ENCODE measurements at regions not wholly inside any gene's neighbourhood (a gene's known extent, or its start where the extent isn't known, plus 50 kb on each side); places are given as distances from the start of the nearest gene placed in this dataset.
"Not testable (repeated sequence)": the region's sequence is repeated elsewhere in the genome, so short reads cannot be mapped to it uniquely, and the experiment has no call there.

GRCh38 chr4:12612876-12613275 is 871.3 kb downstream of the RAB28 start:
- no peak overlapping the region for H3K4me3 ChIP-seq (ENCODE audit: low read depth, low read length)
- TF ChIP-seq, protein P1, sequence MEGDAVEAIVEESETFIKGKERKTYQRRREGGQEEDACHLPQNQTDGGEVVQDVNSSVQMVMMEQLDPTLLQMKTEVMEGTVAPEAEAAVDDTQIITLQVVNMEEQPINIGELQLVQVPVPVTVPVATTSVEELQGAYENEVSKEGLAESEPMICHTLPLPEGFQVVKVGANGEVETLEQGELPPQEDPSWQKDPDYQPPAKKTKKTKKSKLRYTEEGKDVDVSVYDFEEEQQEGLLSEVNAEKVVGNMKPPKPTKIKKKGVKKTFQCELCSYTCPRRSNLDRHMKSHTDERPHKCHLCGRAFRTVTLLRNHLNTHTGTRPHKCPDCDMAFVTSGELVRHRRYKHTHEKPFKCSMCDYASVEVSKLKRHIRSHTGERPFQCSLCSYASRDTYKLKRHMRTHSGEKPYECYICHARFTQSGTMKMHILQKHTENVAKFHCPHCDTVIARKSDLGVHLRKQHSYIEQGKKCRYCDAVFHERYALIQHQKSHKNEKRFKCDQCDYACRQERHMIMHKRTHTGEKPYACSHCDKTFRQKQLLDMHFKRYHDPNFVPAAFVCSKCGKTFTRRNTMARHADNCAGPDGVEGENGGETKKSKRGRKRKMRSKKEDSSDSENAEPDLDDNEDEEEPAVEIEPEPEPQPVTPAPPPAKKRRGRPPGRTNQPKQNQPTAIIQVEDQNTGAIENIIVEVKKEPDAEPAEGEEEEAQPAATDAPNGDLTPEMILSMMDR (IDR thresholded peaks at IDR 0.05; ENCODE audit: insufficient read depth, low read length): no peak
- DNase-seq (ENCODE audit: low read depth): no peak

DNA sequence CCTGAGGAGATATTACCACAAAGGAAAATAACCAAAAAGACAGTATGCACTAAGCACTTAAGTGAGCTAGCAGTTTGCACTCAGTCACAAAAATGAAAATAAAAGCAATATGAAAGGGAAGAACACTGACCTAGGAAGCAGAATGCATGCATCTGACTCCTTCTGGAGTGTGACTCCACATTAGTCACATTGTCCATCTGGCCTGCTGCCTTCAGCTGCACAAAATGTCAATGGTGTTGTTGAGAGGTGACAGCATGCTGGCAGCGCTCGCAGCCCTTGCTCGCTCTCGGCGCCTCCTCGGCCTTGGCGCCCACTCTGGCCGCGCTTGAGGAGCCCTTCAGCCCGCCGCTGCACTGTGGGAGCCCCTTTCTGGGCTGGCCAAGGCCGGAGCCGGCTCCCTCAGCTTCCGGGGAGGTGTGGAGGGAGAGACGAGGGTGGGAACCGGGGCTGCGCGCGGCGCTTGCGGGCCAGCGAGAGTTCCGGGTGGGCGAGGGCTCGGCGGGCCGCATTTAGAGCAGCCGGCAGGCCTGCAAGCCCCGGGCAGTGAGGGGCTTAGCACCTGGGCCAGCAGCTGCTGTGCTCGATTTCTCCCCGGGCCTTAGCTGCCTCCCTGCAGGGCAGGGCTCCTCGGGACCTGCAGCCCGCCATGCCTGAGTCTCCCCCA is 874.8 kb downstream of the RAB28 start:
- DNase-seq (ENCODE audit: low read depth); H3K4me3 ChIP-seq (ENCODE audit: low read depth, low read length): not testable (repeated sequence)

DNA sequence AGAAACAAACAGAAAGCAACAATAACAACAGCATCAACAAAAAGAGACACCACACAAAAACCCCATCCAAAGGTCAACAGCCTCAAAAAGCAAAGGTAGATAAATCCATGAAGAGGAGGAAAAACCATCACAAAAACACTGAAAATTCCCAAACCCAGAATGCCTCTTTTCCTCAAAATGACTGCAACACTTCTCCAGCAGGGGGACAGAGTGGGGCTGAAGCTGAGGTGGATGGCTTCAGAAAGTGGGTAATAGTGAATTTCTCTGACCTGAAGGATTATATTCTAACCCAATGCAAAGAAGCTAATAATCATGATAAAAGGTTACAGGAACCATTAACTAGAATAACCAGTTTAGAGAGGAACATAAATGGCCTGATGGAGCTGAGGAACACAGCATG is 888.2 kb downstream of the RAB28 start:
- H3K4me3 ChIP-seq (ENCODE audit: low read depth, low read length): no peak overlapping the region
- TF ChIP-seq, protein P1 (IDR thresholded peaks at IDR 0.05; ENCODE audit: insufficient read depth, low read length): peak; percentile 42
- no peak for DNase-seq (ENCODE audit: low read depth)

GRCh38 chr4:12595489-12595888 is 888.7 kb downstream of the RAB28 start:
- no peak overlapping the region for H3K4me3 ChIP-seq (ENCODE audit: low read depth, low read length)
- no peak for DNase-seq (ENCODE audit: low read depth)
- TF ChIP-seq, protein P1 (IDR thresholded peaks at IDR 0.05; ENCODE audit: insufficient read depth, low read length): no peak

- DNase-seq (ENCODE audit: low read depth): peak; percentile 79
- TF ChIP-seq, protein P1 (IDR thresholded peaks at IDR 0.05; ENCODE audit: insufficient read depth, low read length): no peak
Measured at GRCh38 chr4:12588582-12588981, 895.6 kb downstream of the RAB28 start.

DNA sequence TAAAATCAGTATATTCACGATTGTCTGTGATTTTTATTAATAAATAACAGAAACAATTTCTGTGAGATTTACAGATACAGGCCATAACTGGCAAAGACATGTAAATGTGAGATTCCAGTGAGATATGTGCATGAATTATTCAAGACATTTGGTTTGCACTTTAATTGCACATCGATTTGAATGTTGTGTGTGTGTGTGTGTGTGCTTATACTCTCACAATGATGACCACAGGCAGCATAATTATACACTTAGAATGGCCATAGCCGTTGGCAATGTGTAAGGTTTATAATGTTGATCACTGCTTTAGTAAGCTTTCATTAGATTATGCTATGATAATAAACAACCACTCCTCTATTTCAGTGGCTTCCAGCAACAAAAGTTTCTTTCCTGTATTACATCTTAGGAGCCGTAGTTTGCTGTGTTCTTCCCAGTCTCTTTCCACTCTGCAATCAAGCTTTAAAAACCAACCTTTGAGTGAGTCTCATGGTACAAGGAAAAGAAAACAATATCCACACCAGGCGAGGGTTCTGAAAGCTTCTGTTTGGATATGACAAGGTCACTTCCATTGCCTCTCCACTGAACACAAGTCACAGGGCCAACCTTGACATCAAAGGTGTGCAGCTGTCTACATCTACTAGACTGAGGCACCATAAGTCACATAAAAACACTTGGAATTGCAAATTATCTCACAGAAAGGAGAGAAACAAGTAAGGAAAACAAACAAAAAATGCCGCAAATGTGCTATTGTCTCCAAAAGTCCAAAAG is 897.7 kb downstream of the RAB28 start:
- no peak for DNase-seq (ENCODE audit: low read depth)
- H3K4me3 ChIP-seq (ENCODE audit: low read depth, low read length): no peak overlapping the region
- TF ChIP-seq, protein P1 (IDR thresholded peaks at IDR 0.05; ENCODE audit: insufficient read depth, low read length): no peak

More at GRCh38 chr4:12588582-12588981, 895.6 kb downstream of the RAB28 start:
- no peak overlapping the region for H3K4me3 ChIP-seq (ENCODE audit: low read depth, low read length)

GRCh38 chr4:12584116-12584875 is 899.8 kb downstream of the RAB28 start:
- DNase-seq (ENCODE audit: low read depth): no peak
- H3K4me3 ChIP-seq (ENCODE audit: low read depth, low read length): no peak overlapping the region
- TF ChIP-seq, protein P1 (IDR thresholded peaks at IDR 0.05; ENCODE audit: insufficient read depth, low read length): no peak
